HG03460 (cell line): ENCODE measurements at regions not wholly inside any gene's neighbourhood (a gene's known extent, or its start where the extent isn't known, plus 50 kb on each side); places are given as distances from the start of the nearest gene placed in this dataset.
"Not testable (repeated sequence)": the region's sequence is repeated elsewhere in the genome, so short reads cannot be mapped to it uniquely, and the experiment has no call there.

Experiments used
- ATAC-seq: cut with Tn5 transposase; IDR thresholded peaks from one replicate; pipeline ENCODE4 v1.9.1; 2021; ENCODE audit not compliant: unreplicated experiment

DNA sequence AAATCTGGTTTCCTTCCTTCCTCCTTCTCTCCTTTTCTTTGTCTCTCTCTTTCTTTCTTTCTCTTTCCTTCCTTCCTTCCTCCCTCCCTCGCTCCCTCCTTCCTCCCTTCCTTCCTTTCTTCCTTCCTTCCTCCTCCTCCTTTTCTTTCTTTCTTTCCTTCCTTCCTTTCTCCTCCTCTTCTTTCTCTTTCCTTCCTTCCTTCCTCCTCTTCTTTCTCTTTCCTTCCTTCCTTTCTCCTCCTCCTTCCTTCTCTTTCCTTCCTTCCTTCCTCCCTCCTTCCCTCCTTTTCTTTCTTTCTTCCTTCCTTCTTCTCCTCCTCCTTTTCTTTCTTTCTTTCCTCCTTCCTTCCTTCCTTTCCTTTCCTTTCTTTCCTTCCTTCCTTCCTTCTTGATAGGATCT, 61.2 kb downstream of the VIP start:
- no peak for ATAC-seq

DNA sequence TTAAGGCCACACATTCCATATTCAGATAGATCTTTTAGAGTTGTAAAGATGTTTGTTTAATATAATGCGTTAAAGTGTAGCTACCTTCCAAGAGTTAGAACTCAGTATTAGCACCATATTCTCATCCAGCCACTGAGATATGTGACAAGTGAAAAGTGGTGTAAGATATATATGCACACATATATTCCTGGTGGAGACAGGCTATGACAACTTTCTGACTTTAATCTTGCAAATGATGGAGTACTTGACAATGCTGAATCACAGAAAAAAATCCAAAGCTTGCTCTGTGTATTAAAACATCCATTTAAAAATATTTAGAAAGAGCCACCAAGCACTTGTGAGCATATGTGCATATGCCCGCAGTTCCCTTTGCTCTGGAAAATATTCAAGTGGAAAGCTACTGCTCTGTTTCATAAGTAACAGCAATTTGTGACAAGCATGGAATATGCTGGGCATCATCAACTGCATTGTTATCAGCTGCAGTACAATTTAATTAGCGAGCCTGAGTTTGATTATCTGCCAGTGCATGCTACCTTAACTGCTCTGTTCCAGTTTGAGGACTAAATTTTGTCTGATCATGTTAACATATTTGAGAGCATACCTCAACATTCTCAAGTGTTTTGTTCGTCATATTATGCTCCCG, 64.8 kb downstream of the VIP start:
- ATAC-seq, result no peak

DNA sequence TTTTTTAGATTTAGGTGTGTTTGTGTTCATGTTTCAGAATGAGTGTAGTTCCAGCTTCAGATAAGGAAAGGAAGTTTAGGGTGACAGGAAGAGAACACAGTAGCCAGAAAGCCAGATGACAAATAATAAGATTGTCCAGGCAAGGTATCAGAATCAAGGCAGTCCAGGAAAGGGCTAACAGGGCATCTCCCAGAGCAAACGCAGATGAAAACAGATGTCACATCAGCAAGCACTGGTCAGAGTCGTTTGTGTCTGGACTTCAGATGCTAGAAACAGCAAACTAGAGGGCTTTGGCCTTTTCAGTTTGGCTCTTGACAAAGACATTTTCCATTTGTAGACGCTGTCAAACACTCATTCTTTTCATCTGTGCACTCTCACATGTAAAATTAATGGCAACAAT, 65.5 kb downstream of the VIP start:
- no peak for ATAC-seq

DNA sequence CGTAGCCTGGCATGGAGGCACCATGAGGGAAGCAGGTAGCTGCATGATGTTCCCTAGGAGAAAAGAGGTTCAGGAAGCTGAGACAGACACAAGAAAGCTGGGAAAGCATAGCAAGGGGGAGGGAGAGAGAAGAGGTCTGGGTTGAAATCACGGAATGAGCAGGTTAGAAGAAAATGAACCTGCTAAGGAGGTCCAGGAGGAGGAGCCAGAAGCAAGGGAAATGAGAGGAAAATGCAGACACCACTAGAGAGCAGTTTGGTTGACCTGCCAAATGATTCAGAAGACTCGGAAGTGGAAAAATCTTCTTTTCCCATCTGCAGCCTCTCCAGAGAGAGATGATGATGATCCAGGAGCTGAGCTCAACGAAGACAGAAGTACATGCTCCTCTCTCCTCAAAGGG, 70.9 kb downstream of the VIP start:
- ATAC-seq, result no peak

DNA sequence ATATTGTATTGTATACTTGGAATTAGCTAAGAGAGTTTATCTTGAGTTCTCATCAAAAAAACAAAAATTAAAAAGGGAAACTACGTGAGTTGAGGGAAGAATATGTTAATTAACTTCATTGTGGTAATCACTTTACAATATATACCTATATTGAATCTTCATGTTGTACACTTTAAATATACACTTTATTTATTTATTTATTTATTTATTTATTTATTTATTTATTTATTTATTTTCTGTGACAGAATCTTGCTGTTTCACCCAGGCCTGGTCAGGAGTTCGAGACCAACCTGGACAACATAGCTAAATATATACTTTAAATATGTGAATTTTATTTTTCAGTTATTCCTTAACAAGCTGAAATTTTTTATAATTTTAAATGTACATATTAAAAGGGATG, 74.1 kb downstream of the VIP start:
- no peak for ATAC-seq

DNA sequence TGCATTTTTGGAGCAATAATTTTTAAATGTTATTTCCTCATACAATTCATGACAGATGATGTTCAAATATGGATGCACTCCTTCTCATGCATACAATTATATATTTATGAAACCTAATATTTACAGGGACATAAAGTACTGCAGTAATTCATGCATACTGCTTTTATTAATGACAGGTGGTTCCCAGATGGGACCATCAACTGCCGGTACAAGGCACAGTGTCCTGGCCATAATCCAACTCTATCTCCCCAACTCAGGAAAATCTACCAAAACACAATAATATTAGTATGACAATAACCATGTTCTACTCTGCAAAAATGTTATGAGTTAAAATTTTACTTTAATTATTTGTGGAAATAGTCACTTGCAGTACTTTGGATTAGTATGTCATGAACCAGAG, 77.8 kb downstream of the VIP start:
- no peak for ATAC-seq

DNA sequence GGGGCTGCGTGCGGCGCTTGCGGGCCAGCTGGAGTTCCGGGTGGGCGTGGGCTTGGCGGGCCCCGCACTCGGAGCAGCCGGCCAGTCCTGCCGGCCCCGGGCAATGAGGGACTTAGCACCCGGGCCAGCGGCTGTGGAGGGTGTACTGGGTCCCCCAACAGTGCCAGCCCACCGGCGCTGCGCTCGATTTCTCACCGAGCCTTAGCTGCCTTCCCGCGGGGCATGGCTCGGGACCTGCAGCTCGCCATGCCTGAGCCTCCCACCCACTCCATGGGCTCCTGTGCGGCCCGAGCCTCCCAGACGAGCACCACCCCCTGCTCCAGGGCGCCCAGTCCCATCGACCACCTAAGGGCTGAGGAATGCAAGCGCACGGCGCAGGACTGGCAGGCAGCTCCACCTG, 83.8 kb downstream of the VIP start:
- not testable (repeated sequence) for ATAC-seq

DNA sequence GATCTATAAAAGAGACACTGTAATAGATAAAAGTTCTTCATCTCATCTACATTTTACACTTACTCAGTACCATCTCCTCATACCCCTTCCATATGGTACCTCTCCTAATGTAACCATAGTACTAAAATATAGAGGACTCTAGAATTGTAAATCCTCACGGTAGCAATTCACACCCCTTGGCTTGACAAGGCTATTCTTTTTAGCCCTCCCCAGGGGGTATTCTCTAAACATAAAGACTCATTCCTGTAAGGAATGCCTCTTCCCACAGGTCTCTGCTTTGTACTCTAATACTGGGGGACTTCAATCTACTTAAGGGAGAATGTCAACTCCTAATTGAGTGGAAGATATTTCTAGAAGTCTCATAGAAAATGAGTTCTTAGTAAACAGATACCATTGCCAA, 85.9 kb downstream of the VIP start:
- no peak for ATAC-seq

DNA sequence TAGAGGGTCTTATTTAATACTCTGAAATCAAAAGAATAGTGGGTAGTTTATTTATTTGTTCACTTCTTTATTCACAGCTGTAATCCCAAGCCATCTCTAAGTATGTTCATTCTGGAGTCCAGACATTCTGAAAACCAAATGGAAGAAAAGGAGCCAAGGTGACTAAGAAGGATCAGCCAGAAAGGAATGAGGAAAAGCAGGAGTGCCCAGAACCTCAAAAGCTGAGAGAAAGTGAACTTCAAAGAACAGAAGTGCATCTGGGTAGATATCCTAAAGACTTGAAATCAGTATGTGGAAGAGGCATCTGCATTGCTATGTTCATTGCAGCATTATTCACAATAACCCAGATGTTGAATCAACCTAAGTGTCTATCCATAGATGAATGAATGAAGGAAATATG, 94.8 kb downstream of the VIP start:
- no peak for ATAC-seq

DNA sequence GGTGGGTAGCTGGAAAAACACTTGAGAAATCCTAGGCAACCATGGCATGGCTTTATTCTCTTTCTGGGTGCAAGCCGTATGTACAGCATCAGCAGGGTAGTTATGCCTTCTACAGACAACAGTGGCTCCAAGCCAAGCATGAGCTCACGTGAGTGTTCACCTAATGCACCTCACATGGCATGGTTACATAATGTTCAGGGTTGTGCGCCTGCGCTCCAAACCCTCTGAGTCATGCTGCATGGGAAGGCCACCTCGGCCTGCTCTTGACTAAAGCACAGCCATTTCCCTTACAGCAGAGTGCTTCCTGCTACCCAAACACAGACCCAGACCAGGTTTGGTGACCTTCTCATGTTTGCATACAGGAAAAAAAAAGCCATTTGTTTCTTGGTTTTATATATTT, 96.2 kb downstream of the VIP start:
- ATAC-seq, result no peak

DNA sequence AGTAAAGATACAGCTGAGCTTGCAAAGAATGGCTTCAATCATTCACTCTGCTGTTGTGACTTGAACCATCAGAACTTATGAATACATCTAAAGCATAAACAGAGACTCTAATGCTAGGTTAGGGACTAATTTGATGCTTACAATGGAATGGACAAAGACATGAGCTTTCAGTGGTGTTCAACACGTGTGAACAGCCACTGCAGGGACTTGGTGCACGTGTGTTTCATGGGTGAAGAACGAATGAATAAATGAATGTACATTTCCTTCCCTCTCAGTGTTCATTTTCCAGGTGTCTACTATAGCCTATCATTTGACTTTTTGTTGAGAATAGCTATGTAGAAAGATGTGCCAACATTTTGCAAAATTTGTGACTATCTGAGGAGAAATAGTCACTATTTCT, 98.3 kb downstream of the VIP start:
- no peak for ATAC-seq

DNA sequence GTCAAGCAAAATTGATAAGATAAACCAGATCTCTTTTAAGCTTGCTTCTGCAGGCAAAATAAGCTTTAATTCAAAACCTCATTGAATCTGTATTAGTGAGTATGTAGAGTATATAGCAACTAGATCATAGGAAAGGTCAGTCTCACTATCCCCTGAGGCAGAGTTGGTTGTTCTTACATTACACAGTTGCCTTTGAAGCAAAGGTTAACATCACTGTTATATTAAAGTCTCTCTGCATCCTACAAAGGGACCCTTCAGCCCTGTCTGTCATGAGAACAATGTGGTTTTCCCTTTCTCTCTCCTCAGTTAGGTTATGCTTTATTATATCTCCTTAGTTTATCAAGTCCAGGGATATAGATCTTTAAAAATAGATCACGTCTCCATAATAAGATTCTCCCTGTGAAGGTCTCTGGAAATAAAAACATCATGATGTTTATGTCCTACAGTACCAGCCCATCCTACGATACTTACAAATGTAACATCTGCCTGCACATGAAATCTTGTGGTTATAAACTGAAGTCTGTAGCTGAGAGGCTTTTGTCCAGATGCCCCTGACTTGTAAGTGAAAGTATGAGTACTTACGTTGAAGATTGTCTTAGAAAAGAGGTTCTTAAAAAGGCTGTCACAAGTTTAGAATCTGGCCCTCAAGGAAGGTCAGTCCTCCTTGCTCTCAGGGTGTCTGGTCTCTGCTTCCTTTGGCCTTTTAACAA, 103.6 kb downstream of the VIP start:
- no peak for ATAC-seq

DNA sequence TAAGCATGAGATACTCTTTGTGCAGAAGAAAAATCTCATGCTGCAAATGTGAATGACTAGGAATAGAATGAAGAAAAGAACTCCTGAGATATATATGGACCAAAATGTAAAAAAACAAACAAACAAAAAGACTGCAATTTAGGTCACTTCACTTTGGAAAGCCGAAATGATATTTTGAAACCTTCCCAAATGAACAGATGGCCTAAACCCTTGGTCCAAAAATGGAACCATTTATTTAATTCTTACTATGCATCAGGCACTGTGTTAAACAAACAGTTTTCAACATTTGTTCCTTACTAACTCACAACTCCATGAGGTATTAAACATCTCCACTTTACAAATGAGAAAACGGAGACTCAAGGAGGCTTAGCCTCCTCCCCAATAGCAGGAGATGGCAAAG, 107.5 kb downstream of the VIP start:
- ATAC-seq, result no peak

DNA sequence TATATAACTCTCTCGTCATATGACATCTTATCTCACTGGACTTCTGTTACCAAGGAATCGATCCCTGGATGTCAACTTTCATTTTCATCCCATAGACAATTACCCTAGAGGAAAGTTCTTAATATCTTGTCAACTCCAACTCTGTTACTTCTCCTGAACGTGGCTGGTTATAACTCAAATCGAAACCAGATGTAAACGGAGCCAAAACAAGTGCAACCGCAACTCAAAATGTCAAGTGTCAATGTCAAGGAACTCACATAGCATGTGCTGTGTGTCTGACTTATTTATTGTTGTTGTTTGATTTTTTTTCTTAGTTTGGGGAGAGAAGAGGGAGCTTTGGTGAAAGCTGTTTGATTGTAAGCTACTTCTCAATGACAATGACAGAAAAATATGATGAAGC, 108.6 kb downstream of the VIP start:
- no peak for ATAC-seq

DNA sequence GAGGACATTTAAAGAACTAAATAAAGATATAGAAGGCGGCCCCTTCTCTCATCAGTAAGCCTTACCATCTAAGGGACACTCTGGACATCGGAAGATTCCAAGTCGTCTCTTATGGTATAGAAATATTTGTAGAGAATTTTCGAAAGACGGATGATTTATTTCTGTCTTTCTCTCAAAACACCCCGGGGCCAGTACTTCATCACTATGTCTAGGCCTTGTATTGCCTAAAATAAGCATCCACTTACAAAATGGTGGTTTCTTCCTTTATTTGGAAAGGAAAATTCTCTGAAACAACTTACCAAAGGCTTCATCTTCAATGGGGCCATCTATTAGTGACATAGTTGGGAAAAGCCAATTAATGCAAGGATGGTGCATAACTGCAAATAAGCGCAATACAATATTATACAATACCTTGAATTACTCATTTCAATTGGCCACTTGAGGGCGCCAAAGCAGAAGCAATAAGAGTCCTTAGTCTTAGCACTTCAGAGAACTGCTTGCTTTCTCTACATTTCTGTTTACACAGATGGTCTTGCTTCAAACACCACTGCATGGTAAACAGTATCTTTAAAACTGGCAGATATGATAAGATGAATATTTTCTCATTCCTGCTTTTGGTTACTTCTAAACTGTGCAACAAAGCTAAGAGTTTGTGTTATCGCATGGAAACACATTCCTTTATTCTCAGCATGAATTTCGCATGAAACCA, 113.2 kb downstream of the VIP start:
- peak; percentile 94 for ATAC-seq

DNA sequence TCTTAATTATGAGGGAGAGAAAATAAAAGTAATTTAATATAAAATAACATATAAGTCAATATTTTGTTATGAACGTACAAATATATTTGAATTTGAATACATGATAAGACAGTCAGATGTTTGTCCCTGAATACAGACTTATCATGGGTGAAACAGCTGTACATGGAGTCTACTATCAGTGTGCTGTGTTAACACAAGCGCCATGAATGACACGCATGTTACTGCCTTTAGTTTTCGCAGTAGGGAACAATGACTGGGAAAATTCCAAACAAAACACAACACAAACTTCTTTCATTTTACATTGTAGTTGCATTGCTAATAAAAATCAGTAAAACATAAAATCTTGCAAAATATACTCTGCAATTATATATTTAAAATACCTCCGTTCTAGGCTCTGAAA, 108.6 kb downstream of the FBXO5 start:
- ATAC-seq, result no peak

DNA sequence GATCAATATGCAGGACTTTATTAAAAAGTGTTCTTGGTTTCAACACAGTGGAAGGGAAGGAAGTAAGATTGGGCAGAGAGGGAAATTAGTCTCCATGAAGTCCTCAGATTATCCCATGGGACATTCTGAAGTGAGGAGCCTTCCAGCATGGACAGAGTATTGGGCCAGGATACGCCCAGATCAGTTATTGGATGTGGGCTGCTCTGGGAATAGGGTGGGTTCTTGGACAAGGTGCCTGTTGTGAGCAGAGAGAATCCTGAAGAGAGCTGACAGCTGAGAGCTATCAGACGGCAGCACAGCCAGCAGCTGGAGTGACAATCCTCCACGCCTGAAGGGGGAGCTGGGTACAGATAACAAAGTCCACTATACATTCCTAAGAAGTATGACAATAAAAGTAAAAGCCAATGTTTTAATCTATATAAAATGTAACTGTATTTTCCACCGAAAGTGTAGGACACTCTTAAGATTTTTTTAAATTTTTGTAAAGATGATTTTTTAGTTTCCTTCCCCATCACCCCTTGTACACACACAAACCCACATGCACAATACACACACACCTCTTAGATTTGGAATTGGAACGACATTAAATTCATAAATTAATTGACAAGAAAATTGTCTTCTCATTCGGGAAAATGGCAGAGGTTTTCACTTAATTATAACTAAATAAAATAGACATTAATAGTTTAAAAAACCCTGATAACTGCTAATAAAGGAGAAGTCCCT, 107.8 kb downstream of the FBXO5 start:
- no peak for ATAC-seq

DNA sequence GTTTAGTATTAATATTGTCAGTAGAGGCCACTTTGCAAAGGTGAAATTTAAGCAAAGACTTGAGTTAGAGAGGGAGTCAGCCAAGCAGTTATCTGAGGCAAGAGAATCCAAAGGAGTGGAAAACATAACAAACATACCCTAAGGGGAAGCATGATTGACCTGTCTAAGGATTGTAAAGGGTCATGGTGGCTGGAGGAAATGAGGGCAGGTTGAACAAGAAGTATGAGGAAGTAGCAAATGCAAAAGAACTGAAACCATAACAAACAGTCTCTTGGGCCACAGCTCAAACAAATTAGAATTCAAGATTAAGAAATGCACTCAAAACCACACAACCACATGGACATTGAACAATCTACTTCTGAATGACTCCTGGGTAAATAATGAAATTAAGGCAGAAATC, 103.2 kb downstream of the FBXO5 start:
- no peak for ATAC-seq

DNA sequence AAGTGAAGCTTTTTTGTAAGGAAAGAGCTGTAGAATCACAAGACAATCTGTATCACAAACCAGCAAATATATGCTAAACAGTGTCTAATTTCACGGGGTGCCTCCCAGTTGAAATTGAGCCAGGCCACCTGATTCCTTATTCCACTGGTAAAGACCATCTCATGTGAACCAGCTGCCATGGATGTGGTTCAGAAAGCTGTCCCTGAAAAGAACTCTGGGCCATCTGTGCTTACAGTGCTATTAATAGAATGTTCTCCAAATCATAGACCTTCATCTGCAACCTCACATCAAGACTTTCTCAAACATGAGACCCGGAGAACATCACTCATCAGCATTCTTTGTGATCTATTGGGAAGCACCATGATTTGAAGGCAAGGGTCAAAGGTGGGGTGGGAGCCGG, 89.7 kb downstream of the FBXO5 start:
- no peak for ATAC-seq

DNA sequence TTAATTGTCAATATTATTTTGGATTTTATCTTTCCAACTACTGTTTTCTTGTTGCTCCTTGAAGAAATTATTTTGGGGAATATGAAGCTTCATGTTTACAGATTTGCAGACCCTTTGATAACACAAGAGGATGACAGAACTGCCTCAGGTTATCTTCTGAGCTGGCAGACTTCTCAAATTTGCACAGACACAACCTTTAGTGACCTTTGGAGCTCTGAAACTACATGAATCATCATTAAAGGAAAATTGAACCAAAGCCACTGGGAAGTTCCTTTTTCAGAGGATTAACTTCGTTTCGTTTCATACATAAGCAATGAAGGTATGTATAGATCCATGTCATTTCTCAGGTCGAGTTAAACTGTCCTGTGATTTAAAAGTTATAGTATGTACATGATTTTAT, 85.9 kb downstream of the FBXO5 start:
- ATAC-seq, result no peak

DNA sequence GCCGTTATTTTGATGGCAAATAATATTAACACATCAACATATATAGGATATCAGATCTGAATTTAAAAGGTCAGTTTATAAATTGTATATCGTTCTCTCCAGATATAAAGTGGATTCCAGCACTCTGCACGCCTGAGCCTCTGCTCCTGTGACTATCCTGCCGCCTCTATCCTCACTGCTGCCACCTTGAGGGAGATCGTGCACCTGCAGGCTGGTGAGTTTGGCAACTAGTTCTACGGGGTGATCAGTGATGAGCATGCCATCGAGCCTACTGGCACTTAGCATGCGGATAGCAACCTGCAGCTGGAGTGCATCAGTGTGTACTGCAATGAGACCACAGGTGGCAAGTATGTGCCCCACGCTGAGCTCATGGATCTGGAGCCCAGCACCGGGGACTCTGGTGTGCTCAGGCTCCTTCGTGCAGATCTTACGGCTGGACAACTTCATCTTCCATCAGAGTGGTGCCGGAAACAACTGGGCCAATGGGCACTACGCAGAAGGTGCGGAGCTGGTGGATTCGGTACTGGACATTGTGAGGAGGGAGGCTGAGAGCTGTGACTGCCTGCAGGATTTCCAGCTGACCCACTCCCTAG, 84.9 kb downstream of the FBXO5 start:
- peak; percentile 98 for ATAC-seq
